SU-DHL-6 (cell line): ENCODE measurements at regions not wholly inside any gene's neighbourhood (a gene's known extent, or its start where the extent isn't known, plus 50 kb on each side); places are given as distances from the start of the nearest gene placed in this dataset.
"Not testable (repeated sequence)": the region's sequence is repeated elsewhere in the genome, so short reads cannot be mapped to it uniquely, and the experiment has no call there.

Experiments
- CTCF ChIP-seq: fragments of 200-600 bp; sonication (generic); IDR thresholded peaks from one replicate; pipeline ENCODE4 v1.5.1; 2017; ENCODE audit warnings: antibody characterized with exemption, mild to moderate bottlenecking, low read length, moderate library complexity; ENCODE audit not compliant: insufficient read depth, poor library complexity, severe bottlenecking
- EZH2phosphoT487 ChIP-seq: fragments of 200-600 bp; sonication (generic), shearing (Covaris generic); conservative IDR thresholded peaks from 2 replicates; pipeline ENCODE4 v1.6.1; 2018; ENCODE audit warnings: mild to moderate bottlenecking, antibody characterized with exemption, low read length, moderate library complexity, mixed read lengths

GRCh38 chr13:103880146-103880545 is 813.9 kb upstream of the SLC10A2 start:
- TF ChIP-seq CTCF, EZH2phosphoT487: not testable (repeated sequence)
